NCI-H446 (cell line): ENCODE measurements at regions not wholly inside any gene's neighbourhood (a gene's known extent, or its start where the extent isn't known, plus 50 kb on each side); places are given as distances from the start of the nearest gene placed in this dataset.
"Not testable (repeated sequence)": the region's sequence is repeated elsewhere in the genome, so short reads cannot be mapped to it uniquely, and the experiment has no call there.

Experiments used
- DNase-seq, 2 experiments: peaks; one replicate each; lab custom pipeline; 2025; lab: John Stamatoyannopoulos, UW

DNA sequence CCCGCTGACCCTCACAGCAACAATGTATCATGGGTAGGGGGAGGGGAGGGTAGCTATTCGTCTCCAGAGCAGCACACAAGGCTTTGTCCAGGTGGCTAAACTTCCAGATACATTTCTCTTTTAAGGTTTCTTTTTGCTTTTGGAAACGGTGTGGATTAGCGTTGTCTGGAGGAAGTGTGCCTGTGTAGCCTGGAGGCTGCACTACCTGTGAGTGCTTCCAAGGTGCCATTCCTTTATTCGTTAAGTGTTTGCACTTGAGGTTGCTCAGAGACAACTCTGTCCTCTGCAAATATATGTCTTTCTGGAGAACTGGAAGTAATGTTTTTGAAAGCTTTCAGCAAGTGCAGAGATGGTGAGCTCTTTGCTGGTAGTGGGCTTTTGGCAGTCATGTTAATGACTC lies 53.1 kb downstream of the HSFY1 start:
- not testable (repeated sequence) for DNase-seq

- DNase-seq, result not testable (repeated sequence)
These were observed 54.8 kb downstream of the HSFY1 start for GRCh38 chrY:18601287-18601686.

DNA sequence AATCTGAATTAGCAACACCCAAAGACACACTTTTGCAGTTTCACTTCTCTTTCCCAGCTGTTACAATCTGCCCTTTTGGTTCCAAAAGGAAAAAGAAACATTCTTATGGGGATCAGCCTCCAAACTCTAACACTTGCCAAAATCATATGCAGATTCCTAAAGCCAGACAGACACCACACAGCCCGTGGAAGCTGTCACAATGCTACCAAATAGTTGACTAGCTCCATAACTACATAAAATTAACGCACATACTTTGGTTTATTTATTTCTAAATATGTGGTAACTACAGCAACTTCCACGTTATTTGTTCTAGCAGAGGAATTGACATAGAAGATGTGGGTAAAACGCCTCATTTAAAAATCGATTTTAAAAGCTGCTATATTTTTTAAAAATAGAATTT lies 59.7 kb downstream of the HSFY1 start:
- DNase-seq, result not testable (repeated sequence)

DNA sequence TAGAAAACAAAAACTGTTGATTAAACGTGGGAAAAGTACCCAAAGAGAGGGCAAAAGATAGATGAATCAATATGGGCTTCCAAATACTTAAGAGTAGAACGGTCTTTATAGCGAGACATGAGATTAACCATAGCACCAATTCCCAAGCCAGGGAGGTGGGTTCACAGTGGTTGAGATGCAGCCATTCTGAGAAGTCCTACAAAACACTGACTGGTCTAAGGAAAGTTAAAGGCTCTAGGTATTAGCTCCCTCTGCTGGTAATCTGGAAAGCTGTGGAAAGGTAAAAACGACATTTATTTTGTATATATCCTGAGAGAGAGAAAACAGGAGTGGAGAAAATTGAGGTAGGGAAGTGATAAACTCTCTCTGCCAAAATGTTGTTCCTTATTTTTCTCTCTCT lies 61.7 kb downstream of the HSFY1 start:
- DNase-seq, result not testable (repeated sequence)

DNA sequence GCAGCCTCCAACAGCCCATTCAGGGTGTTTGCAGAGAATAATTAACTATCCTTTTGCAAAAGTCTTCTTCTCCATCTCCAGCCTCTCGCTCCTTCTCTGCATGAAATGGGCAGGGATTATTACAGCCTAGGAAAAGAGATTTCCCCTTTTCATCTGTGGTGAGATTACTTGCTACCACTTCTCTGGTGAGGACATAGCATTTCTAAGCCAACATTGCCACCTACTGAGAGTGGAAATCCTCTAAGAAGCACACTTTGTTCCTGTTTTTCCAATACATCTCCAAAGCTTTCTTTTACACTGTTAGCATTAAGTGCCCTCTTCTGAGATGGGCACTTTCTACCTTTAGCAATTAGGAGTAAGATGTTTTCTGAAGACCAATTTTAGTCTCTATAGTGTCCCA lies 69.3 kb downstream of the HSFY1 start:
- DNase-seq, result not testable (repeated sequence)

DNA sequence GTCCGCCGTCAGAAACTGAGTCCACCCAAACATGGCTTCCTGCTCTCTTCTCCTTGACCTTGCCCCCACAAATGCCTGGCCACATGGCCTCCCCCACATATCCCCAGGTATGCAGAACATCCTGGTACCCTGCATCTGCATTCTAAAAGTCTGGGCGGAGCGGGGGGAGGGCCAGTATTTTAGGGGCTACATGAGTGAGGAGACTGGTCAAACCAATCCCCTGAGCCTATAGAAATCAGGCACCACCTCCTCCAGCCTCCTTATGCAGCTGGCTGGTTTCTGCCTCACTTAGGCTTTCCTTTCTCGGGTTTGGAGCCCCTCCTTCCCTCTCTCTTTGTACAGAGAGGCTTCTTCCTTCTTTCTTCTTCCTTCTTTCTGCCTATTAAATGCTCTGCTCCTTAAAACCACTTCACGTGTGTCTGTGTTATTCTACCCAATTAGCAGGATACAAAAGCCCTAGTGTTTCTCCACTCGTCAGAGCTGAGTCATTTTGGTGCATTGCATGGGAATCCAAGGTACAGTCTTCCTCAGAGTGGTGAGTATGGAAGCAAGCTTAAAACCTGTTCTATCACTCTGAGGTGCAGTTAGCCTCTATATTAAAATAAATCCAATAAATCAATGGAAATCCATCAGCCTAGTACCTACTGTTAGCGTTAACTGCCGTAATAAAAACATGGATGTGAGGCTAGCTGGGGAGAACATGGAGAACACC lies 83.4 kb downstream of the HSFY1 start:
- not testable (repeated sequence) for DNase-seq

GRCh38 chrY:18630571-18630970 lies 84.1 kb downstream of the HSFY1 start:
- not testable (repeated sequence) for DNase-seq

DNA sequence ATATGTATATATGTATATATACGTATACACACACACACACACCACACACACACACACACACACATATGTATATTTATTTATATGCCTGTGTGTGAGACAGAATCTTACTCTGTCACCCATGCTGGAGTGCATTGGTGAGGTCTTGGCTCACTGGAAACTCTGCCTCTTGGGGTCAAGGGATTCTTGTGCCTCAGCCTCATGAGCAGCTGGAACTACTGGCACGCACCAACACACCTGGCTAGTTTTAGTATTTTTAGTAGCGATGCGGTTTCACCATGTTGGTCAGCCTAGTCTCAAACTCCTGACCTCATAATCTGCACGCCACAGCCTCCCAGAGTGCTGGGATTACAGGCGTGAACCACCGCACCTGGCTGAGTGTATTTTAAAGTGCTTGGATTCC lies 85.1 kb downstream of the HSFY1 start:
- DNase-seq, result not testable (repeated sequence)

GRCh38 chrY:18650746-18651145 lies 104.2 kb downstream of the HSFY1 start:
- DNase-seq, result no peak

- DNase-seq, result no peak
These were observed 109.0 kb downstream of the HSFY2 start for GRCh38 chrY:18664559-18664958.

- DNase-seq, result peak in 1 of 2 experiments; percentile 14
These were observed 103.7 kb downstream of the HSFY2 start for GRCh38 chrY:18669790-18670189.

DNA sequence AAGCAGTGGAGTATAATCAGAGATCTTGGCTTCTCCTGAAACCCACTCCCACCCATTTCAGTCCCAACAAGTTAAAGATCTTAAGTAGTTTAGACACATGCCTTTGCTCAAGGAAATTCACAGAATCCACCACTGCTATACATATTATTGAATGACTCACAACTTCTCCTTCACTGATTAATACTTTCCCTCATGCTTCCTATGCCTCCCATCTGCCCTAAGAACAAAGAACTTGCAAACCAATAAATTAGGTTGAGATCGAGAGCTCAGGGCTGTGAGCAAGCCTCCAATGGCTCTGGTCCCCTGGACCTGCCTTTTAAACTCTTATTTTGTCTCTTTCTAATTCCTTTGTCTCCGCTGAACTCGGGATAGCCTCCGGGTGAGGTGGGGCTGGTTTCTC lies 101.6 kb downstream of the HSFY2 start:
- no peak for DNase-seq

GRCh38 chrY:18686027-18686426 lies 87.5 kb downstream of the HSFY2 start:
- DNase-seq, result not testable (repeated sequence)

DNA sequence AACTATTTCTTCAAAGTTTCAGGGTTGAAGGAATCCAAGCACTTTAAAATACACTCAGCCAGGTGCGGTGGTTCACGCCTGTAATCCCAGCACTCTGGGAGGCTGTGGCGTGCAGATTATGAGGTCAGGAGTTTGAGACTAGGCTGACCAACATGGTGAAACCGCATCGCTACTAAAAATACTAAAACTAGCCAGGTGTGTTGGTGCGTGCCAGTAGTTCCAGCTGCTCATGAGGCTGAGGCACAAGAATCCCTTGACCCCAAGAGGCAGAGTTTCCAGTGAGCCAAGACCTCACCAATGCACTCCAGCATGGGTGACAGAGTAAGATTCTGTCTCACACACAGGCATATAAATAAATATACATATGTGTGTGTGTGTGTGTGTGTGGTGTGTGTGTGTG lies 85.2 kb downstream of the HSFY2 start:
- DNase-seq, result not testable (repeated sequence)

- DNase-seq, result not testable (repeated sequence)
These were observed 84.1 kb downstream of the HSFY2 start for GRCh38 chrY:18689420-18689819.

GRCh38 chrY:18689890-18690593 lies 83.5 kb downstream of the HSFY2 start:
- not testable (repeated sequence) for DNase-seq

DNA sequence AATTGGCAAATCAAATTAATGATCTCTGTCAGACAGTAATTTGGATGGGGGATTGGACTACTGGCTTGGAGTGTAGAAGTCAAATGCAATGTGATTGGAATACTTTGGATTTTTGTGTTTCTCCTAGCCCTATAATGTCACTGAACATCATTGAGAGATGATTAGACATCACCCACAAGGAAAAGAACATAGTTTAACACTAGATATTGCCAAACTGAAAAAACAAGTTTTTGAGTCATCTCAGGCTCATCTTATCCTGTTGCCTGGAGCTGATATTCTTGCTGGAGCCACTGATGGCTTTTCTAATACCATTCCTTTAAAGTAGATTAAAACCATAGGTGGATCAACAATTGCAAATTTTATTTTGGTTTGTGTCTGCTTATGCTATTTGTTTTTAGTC lies 76.7 kb downstream of the HSFY2 start:
- DNase-seq, result not testable (repeated sequence)

GRCh38 chrY:18704198-18704597 lies 69.3 kb downstream of the HSFY2 start:
- DNase-seq, result not testable (repeated sequence)

GRCh38 chrY:18711785-18712184 lies 61.8 kb downstream of the HSFY2 start:
- not testable (repeated sequence) for DNase-seq

DNA sequence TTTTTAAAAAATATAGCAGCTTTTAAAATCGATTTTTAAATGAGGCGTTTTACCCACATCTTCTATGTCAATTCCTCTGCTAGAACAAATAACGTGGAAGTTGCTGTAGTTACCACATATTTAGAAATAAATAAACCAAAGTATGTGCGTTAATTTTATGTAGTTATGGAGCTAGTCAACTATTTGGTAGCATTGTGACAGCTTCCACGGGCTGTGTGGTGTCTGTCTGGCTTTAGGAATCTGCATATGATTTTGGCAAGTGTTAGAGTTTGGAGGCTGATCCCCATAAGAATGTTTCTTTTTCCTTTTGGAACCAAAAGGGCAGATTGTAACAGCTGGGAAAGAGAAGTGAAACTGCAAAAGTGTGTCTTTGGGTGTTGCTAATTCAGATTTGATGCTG lies 59.8 kb downstream of the HSFY2 start:
- not testable (repeated sequence) for DNase-seq

DNA sequence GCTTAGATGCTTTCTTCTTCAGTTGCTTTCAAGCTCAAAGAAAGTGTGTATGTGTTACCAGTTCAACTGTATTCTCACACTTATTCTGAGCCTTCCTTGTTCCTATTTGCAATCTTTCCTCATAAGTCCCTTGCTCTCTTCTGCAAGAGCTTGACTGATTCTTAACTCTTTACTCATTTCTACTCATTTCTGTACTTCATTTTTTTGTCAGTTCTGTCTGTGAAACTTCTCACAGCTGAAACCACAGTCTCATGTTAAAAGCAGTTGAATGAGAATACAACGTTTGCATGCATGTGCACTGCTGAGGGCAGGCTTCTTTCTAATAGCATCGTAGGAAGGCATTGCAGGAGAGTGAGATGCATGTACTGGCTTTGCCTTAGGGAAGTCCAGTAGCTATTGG lies 54.8 kb downstream of the HSFY2 start:
- not testable (repeated sequence) for DNase-seq

DNA sequence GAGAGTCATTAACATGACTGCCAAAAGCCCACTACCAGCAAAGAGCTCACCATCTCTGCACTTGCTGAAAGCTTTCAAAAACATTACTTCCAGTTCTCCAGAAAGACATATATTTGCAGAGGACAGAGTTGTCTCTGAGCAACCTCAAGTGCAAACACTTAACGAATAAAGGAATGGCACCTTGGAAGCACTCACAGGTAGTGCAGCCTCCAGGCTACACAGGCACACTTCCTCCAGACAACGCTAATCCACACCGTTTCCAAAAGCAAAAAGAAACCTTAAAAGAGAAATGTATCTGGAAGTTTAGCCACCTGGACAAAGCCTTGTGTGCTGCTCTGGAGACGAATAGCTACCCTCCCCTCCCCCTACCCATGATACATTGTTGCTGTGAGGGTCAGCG lies 53.1 kb downstream of the HSFY2 start:
- DNase-seq, result not testable (repeated sequence)
